Fibroblast of the aortic adventitia (primary cell): ENCODE measurements at regions not wholly inside any gene's neighbourhood (a gene's known extent, or its start where the extent isn't known, plus 50 kb on each side); places are given as distances from the start of the nearest gene placed in this dataset.

Experiments used
- DNase-seq: peaks from one replicate; pipeline ENCODE4 v3.0.0-alpha.2; 2010; ENCODE audit warnings: low read depth
- H3K4me3 ChIP-seq: 2 replicates; pipeline ENCODE4 v1.5.1; 2011; ENCODE audit warnings: low read depth, mild to moderate bottlenecking, control low read depth, low read length, moderate library complexity
- CTCF ChIP-seq: IDR thresholded peaks from 2 replicates; pipeline ENCODE4 v1.5.1; 2011; ENCODE audit warnings: mild to moderate bottlenecking, low read length, control low read depth, inconsistent platforms; ENCODE audit not compliant: insufficient read depth

- DNase-seq, result no peak
- no peak overlapping the region for H3K4me3 ChIP-seq
- no peak for TF ChIP-seq CTCF
Measured at GRCh38 chr6:15046751-15047150, 199.1 kb upstream of the JARID2 start.

GRCh38 chr6:15048367-15048766 lies 197.5 kb upstream of the JARID2 start:
- TF ChIP-seq CTCF, result no peak
- no peak overlapping the region for H3K4me3 ChIP-seq
- DNase-seq, result no peak

- TF ChIP-seq CTCF, result no peak
- no peak for DNase-seq
- H3K4me3 ChIP-seq, result no peak overlapping the region
Measured at GRCh38 chr6:15058200-15059061, 187.4 kb upstream of the JARID2 start.

GRCh38 chr6:15061180-15061641 lies 184.7 kb upstream of the JARID2 start:
- DNase-seq, result no peak
- H3K4me3 ChIP-seq, result no peak overlapping the region
- no peak for TF ChIP-seq CTCF

GRCh38 chr6:15061908-15062515 lies 183.9 kb upstream of the JARID2 start:
- no peak for DNase-seq
- H3K4me3 ChIP-seq, result no peak overlapping the region
- no peak for TF ChIP-seq CTCF

GRCh38 chr6:15062516-15063252 lies 183.2 kb upstream of the JARID2 start:
- H3K4me3 ChIP-seq, result no peak overlapping the region
- DNase-seq, result peak; percentile 81
- no peak for TF ChIP-seq CTCF
